Activated naive CD8-positive, alpha-beta T cell treated with anti-CD3 and anti-CD28 coated beads, Interleukin-2, amount 10 ng/mL, durations not matched to agents 7 days and 5 days (primary cell): ENCODE measurements at regions not wholly inside any gene's neighbourhood (a gene's known extent, or its start where the extent isn't known, plus 50 kb on each side); places are given as distances from the start of the nearest gene placed in this dataset.

ENCODE experiments used
- ATAC-seq: fragments of 150-1000 bp; cut with Tn5 transposase; one replicate; pipeline ENCODE4 v1.10.0; 2021; ENCODE audit warnings: low read depth, moderate library complexity
- POLR2A ChIA-PET: fragments of 350-600 bp; sonication (Branson Sonifier 250); formaldehyde crosslinking; loops from one replicate; lab custom pipeline; 2021; ENCODE audit warnings: antibody characterized with exemption; lab: Charles Lee
- DNase-seq: peaks from one replicate; pipeline ENCODE4 v3.0.0; 2021
- H3K27ac Mint-ChIP-seq: one replicate; pipeline ENCODE4 v1.8.0; 2022; ENCODE audit warnings: mild to moderate bottlenecking, mixed read lengths
- H3K27me3 Mint-ChIP-seq: one replicate; pipeline ENCODE4 v1.8.0; 2022; ENCODE audit warnings: mild to moderate bottlenecking, moderate library complexity, mixed read lengths
- H3K36me3 Mint-ChIP-seq: one replicate; pipeline ENCODE4 v1.8.0; 2021; ENCODE audit warnings: mild to moderate bottlenecking, mixed read lengths
- H3K4me1 Mint-ChIP-seq: one replicate; pipeline ENCODE4 v1.8.0; 2021; ENCODE audit warnings: mixed read lengths
- H3K4me3 Mint-ChIP-seq: one replicate; pipeline ENCODE4 v1.8.0; 2022; ENCODE audit warnings: mild to moderate bottlenecking, moderate library complexity, mixed read lengths
- H3K9me3 Mint-ChIP-seq: one replicate; pipeline ENCODE4 v1.8.0; 2021; ENCODE audit warnings: mixed read lengths

DNA sequence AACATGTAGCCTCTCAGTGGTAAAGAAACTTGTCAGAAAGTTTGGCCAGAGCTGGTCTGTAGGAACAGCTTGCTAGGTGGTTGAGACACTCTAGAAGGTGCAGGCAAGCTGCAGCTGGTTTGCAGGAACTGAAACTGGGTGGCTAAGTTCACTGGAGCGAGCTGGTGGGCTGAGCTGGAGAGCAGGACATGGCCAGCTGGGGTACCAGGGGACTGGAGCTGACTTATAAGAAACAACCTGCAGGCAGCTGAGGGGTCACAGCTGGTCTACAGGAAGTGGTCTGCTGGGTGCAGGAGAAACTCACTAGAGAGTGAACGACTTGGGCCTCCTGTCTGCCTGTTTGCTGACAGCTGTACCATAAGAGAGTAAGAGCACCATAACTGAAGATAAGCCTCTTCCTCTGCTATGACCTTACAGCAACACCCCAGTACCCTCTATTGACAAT, 157.1 kb upstream of the LNX1 start:
- POLR2A ChIA-PET, result no interaction called here

DNA sequence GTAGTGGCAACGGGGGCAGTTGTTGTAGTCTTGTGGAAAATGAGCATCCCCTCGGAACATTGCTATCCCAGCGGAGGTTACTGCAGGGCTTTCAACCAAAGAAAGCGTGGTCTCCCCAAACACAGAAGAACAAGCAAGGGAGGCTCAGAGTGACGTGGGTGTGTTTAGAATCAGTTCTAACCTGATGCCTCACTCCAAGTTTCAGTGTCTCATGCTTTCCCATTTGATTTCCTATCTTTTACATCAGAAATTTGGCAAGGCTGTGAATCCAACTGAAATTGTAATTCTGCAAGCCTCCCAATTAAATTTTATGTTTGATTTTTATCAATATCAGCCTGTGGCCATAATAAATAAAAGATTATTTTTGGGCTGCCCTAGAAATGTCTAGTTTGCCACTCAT, 156.1 kb upstream of the LNX1 start:
- Mint-ChIP-seq H3K36me3 (no peaks in the 10 kb centered on the region), H3K4me3 (no peak overlapping the region), H3K27me3 (peaks cover 2% of the 10 kb centered on the region), H3K4me1 (no peaks in the 10 kb centered on the region), H3K27ac (no peak overlapping the region), H3K9me3 (no peaks in the 10 kb centered on the region)
- POLR2A ChIA-PET, result no interaction called here
- ATAC-seq (no peak), DNase-seq (no peak)

More for the DNA sequence above, 157.1 kb upstream of the LNX1 start:
- no peak for ATAC-seq
- no peaks in the 10 kb centered on the region for H3K9me3 Mint-ChIP-seq
- peaks cover 2% of the 10 kb centered on the region for H3K27me3 Mint-ChIP-seq
- DNase-seq, result no peak
- no peak overlapping the region for H3K4me3 Mint-ChIP-seq
- no peaks in the 10 kb centered on the region for H3K36me3 Mint-ChIP-seq
- H3K27ac Mint-ChIP-seq, result no peak overlapping the region
- no peaks in the 10 kb centered on the region for H3K4me1 Mint-ChIP-seq

DNA sequence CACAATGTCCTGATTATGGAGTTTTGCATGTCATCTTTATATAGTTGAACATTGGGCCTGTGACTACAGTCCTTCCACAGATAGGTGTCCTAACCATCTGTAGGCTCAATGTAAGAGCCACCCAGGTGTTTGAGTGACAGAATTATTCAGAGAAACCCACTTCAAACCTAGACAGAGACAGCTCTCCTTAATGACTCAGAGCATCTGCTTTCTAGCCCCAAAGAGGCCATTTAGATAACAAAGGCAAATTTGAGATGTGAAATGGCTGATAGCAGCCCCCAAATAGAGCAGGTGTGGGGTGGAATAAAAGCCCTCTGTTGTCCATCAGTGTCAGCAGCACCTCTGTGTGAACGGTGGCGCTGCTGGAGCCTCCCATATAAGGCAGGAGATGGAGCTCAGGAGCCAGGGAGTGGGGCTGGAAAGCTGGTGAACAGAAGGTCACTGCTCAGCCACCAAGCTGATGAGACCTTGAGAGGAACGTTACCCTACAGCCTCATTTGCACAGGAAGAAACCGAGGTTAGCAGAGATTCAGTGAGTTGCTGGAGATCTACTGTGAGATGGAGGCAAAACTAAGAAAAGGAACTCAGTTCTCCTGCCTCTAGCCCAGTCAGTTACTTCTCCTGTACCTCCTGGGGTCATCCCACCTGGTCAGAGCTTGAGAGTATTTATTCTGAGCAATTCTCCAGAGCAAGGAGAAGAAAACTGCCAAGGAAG, 153.3 kb upstream of the LNX1 start:
- Mint-ChIP-seq H3K9me3 (no peaks in the 10 kb centered on the region), H3K4me3 (no peak overlapping the region), H3K36me3 (no peaks in the 10 kb centered on the region), H3K4me1 (no peaks in the 10 kb centered on the region), H3K27ac (no peak overlapping the region), H3K27me3 (peaks cover 2% of the 10 kb centered on the region)
- ATAC-seq (no peak), DNase-seq (no peak)
- POLR2A ChIA-PET, result no interaction called here

DNA sequence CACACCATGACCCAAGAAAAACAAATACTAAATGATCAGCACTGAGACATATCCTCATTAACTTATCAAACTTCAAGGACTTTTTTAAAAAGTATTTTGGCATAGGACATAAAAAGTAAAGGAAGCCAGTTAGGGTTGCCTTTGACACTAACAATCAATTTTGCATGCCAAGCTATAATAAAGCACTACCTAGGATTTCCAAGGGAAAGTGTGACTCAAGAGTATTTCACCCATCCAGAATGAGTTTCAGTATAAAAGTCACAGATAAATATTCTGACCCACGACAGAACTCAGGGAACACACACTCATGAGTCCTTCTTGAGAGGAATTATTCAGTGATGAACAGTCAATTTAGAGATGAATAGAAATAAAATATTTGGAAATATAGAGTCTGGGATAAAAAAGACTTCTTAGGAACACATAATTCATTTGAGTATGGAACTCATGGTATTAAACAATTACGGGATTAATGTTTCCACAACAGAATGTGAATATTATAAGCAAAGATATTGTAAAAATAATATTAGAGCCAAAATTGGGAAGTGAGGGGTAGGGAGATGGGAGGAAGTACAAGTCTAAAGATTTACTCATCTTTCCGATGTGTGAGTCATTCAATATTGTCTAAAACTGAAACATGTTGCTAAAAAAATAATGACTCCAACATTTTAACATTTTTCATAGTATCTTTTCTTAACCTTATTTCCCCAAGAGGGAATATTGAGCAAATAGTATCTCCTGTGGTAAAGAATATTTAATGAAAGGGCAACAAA, 143.5 kb upstream of the LNX1 start:
- H3K27ac Mint-ChIP-seq, result no peak overlapping the region
- ATAC-seq, result no peak

DNA sequence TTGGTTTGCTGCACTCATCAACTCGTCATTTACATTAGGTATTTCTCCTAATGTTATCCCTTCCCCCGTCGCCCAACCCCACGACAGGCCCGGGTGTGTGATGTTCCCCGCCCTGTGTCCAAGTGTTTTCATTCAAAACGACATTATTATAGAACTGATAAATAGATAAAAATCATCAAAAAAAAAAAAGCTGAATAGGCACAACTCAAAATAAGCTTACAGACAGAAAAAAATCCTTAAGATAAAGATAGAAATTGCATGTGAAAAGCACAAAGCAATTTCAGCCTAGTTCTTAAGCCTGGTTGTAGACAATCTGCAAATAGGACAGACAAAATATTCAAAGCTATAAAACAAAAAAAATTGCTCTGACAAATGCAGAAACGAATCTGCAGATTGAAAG, 142.9 kb upstream of the LNX1 start:
- Mint-ChIP-seq H3K9me3 (no peaks in the 10 kb centered on the region), H3K27ac (no peak overlapping the region), H3K27me3 (peaks cover 4% of the 10 kb centered on the region), H3K4me1 (no peaks in the 10 kb centered on the region), H3K36me3 (no peaks in the 10 kb centered on the region), H3K4me3 (no peak overlapping the region)
- DNase-seq (no peak), ATAC-seq (no peak)
- POLR2A ChIA-PET, result no interaction called here

More for the DNA sequence above, 143.5 kb upstream of the LNX1 start:
- H3K4me1 Mint-ChIP-seq, result no peaks in the 10 kb centered on the region
- H3K4me3 Mint-ChIP-seq, result no peak overlapping the region
- H3K27me3 Mint-ChIP-seq, result peaks cover 5% of the 10 kb centered on the region
- POLR2A ChIA-PET, result no interaction called here
- no peak for DNase-seq
- no peaks in the 10 kb centered on the region for H3K36me3 Mint-ChIP-seq
- no peaks in the 10 kb centered on the region for H3K9me3 Mint-ChIP-seq

DNA sequence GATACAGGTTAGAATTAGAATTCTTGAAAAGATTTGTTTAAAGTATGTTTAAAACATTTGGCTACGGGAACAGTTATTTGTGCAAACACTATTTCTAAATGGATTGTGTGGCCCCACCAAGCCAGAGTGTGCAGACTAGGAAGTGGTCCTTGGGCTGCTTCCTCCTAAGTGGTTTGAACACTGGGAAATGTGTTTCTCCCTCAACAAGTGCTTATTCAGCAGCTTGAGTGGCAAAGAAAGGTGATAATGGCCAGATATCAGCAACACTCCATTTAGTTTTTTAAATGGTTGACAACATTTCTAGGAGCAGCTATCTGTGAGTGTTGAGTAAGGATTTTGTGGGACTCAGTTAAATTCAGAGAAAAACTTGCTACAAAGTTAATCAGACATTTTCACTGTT, 141.4 kb upstream of the LNX1 start:
- Mint-ChIP-seq H3K27me3 (peaks cover 2% of the 10 kb centered on the region), H3K9me3 (no peaks in the 10 kb centered on the region), H3K4me1 (no peaks in the 10 kb centered on the region), H3K36me3 (no peaks in the 10 kb centered on the region), H3K27ac (no peak overlapping the region), H3K4me3 (no peak overlapping the region)
- POLR2A ChIA-PET, result no interaction called here
- DNase-seq, result no peak
- no peak for ATAC-seq

DNA sequence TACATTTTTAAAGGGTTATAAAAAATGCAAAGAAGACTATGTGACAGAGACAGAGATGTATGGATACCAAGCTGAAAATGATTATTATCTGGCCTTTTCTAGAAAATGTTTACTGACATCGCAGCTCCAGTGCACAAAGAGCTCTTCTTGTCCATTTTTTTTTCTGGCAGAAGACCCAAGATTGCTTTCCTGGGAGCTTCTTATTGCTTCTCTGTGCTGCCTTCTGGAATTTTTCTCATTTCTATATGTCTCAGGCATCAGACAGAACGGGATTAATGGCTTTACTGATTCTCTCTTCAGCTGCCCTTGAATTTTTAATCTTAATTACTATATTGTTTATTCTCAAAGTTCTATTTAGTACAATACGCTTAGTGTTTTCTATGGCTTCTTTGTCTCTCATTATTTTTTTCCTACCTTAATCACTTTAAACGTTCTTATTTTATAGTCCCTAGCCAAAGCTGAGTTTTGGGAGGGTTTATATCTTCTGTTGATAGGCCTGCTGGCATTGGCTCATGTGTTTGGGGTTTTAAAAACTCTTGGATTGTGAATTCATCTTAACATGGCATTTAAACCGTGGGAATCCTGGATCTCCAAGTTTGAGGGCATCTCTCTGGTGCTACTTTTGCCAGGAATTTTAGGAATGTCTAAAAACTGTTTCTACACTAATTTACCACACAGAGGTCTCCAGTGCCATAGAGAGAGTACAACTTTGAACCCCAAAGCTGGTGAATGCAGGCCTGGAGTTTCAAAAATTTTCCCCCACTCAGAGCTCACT, 138.9 kb upstream of the LNX1 start:
- ATAC-seq (no peak), DNase-seq (no peak)
- Mint-ChIP-seq H3K27ac (no peak overlapping the region), H3K4me3 (no peak overlapping the region), H3K9me3 (no peaks in the 10 kb centered on the region), H3K4me1 (no peaks in the 10 kb centered on the region), H3K27me3 (peaks cover 2% of the 10 kb centered on the region), H3K36me3 (no peaks in the 10 kb centered on the region)
- POLR2A ChIA-PET, result no interaction called here

DNA sequence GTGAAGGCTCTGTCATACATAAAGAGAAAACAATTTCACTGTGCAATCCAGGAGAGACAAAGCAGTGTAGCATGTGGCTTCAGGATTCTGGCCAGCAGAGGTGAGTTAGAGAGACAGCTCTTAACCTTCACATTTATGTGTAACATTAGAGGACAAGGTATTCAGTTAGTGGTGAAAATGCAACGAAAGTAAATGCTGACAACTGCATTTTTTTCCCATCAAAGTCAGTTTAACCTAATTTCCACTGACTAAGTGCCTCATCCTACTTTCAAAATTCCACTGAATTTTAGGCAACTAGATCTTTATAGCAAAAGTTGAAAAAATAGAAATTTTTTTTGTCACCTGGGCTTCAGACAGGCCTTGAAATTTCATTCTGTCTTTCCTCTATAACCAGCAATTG, 130.8 kb upstream of the LNX1 start:
- Mint-ChIP-seq H3K27ac (no peak overlapping the region), H3K9me3 (no peaks in the 10 kb centered on the region), H3K36me3 (no peaks in the 10 kb centered on the region), H3K4me3 (no peak overlapping the region), H3K4me1 (no peaks in the 10 kb centered on the region), H3K27me3 (peaks cover 9% of the 10 kb centered on the region)
- POLR2A ChIA-PET, result no interaction called here
- DNase-seq (no peak), ATAC-seq (no peak)

DNA sequence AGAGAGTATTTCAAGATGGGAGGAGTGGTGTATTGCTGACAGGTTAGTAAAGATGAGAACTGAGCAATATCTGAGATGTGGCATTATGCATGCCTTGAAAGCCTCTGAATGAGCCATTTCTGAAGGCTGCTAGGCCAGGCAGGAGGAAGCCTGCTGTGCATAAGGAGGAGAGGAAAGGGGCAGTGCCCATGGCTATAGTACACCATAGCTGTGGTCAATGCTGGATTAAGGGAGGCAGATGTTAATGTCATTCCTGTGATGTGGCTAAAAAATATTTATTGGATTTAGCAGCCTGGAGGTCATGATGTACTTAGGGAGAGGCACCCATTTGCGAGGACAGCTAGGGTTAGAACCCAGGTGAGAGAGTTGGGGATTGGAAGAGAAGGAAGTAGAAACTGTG, 130.0 kb upstream of the LNX1 start:
- no peak overlapping the region for H3K4me3 Mint-ChIP-seq
- H3K27me3 Mint-ChIP-seq, result peaks cover 12% of the 10 kb centered on the region
- H3K27ac Mint-ChIP-seq, result no peak overlapping the region
- no peak for ATAC-seq
- no peak for DNase-seq
- no peaks in the 10 kb centered on the region for H3K36me3 Mint-ChIP-seq
- POLR2A ChIA-PET, result no interaction called here
- H3K9me3 Mint-ChIP-seq, result no peaks in the 10 kb centered on the region
- no peaks in the 10 kb centered on the region for H3K4me1 Mint-ChIP-seq

DNA sequence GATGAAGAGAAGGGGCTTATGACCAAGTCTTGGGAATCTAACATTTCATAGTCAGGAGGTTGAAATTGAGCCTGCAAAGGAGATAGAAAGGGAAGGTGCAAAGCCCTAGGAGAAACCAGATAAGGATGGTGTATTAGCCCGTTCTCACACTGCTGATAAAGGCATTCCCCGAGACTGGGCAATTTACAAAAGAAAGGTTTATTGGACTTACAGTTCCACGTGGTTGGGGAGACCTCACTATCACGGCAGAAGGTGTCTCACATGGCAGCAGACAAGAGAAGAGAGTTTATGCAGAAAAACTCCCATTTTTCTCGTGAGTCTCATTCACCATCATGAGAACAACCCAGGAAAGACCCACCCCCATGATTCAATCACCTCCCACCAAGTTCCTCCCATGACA, 129.5 kb upstream of the LNX1 start:
- POLR2A ChIA-PET, result no interaction called here
- H3K36me3 Mint-ChIP-seq, result no peaks in the 10 kb centered on the region
- no peaks in the 10 kb centered on the region for H3K4me1 Mint-ChIP-seq

DNA sequence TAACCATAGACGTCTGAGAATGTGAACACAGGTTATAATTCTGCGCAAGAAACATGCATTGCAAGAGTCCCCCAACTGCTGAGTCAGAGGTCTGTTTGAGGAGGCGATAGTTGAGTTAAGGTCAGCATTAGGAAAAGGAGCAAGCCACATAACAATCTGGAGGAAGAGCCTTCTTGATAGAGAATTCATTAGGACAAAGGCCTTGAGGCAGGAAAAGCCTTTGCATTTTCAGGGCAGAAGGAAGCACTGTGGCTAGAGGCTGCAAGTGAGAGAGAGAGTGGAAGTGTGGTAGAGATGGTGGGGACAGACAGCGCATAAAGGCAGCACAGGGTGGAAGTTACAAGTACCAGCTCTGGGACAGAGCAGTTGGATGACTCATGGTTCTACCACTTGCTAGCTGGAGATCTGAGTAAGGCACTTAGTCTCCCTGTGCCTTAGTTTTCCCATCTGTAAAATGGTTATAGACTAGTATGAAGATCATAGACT, 125.8 kb upstream of the LNX1 start:
- Mint-ChIP-seq H3K9me3 (no peaks in the 10 kb centered on the region), H3K27ac (no peak overlapping the region), H3K36me3 (no peaks in the 10 kb centered on the region), H3K27me3 (peaks cover 7% of the 10 kb centered on the region), H3K4me3 (no peak overlapping the region), H3K4me1 (no peaks in the 10 kb centered on the region)
- POLR2A ChIA-PET, result no interaction called here
- ATAC-seq (no peak), DNase-seq (no peak)

More for the DNA sequence above, 129.5 kb upstream of the LNX1 start:
- ATAC-seq (no peak), DNase-seq (no peak)
- Mint-ChIP-seq H3K4me3 (no peak overlapping the region), H3K27ac (no peak overlapping the region), H3K9me3 (no peaks in the 10 kb centered on the region), H3K27me3 (peaks cover 12% of the 10 kb centered on the region)

DNA sequence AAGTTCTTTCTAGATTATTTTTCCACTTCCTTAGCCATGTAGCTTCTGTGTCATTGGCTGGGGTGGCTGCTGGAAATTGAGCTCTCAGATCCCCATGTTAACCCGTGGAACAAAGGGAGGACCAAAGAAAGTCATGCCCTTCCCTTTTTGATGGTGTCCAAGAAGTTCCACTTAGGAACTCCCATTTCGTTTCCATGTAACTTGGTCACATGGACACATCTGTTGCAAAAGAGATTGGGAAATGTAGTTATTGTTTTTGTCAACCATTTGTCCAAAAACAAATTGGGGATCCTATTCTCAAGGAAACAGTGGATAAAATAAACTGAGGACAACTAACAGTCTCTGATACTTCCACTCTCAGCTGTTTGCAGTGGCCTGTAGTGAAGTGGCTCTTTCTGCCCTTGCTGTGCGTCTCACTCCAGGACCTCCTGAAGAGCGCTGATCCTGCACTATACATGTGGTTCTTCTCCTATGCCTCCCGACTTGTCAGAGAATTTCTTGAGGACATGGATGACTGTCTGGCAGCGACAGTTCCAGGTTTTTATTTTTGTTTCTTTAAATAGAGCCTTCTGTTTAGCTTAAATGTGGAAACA, 125.3 kb upstream of the LNX1 start:
- ATAC-seq, result no peak
- H3K9me3 Mint-ChIP-seq, result no peaks in the 10 kb centered on the region
- no peaks in the 10 kb centered on the region for H3K4me1 Mint-ChIP-seq
- POLR2A ChIA-PET, result no interaction called here
- H3K27ac Mint-ChIP-seq, result no peak overlapping the region
- peaks cover 7% of the 10 kb centered on the region for H3K27me3 Mint-ChIP-seq
- H3K4me3 Mint-ChIP-seq, result no peak overlapping the region
- DNase-seq, result no peak
- H3K36me3 Mint-ChIP-seq, result no peaks in the 10 kb centered on the region

DNA sequence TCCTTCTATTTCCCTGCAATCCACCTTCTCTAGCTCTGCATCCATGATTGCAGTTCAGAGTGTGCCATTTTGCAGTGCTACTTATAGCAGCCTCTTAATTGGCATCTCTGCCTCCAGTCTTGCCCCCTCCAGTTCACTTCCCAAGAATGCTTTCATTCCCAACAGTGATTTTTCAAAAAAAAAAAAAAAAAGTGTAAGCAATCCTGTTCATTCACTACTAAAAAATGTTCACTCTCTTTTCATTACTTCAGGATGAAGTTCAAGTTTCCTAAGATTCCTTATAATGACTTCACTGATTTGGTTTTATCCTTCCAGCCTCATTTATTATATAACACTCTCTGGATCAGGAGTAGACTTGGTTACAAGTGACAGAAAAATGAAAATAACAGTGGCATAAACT, 124.7 kb upstream of the LNX1 start:
- no peaks in the 10 kb centered on the region for H3K9me3 Mint-ChIP-seq
- POLR2A ChIA-PET, result no interaction called here

More for the DNA sequence above, 124.7 kb upstream of the LNX1 start:
- ATAC-seq (no peak), DNase-seq (no peak)
- Mint-ChIP-seq H3K27me3 (peaks cover 7% of the 10 kb centered on the region), H3K4me1 (no peaks in the 10 kb centered on the region), H3K36me3 (no peaks in the 10 kb centered on the region), H3K4me3 (no peak overlapping the region), H3K27ac (no peak overlapping the region)
